CD8-positive, alpha-beta memory T cell (primary cell): ENCODE measurements at regions not wholly inside any gene's neighbourhood (a gene's known extent, or its start where the extent isn't known, plus 50 kb on each side); places are given as distances from the start of the nearest gene placed in this dataset.
"Not testable (repeated sequence)": the region's sequence is repeated elsewhere in the genome, so short reads cannot be mapped to it uniquely, and the experiment has no call there.

Source experiments
- CTCF ChIA-PET: fragments of 350-600 bp; sonication (Branson Sonifier 250); formaldehyde crosslinking; loops from one replicate; lab custom pipeline; 2021; ENCODE audit warnings: antibody characterized with exemption; lab: Charles Lee
- POLR2A ChIA-PET: fragments of 350-600 bp; sonication (Branson Sonifier 250); formaldehyde crosslinking; loops from one replicate; lab custom pipeline; 2021; ENCODE audit warnings: antibody characterized with exemption; lab: Charles Lee
- DNase-seq, 5 donors: peaks; one replicate each; pipeline versions ENCODE4 v3.0.0 to v3.0.0-alpha.2; 2020 to 2022; ENCODE audit warnings: mixed read lengths in 1 of 5
- H3K27ac ChIP-seq: one replicate; pipeline ENCODE4 v1.7.0; 2013; ENCODE audit warnings: low read depth, mild to moderate bottlenecking, low read length, moderate library complexity
- H3K27me3 ChIP-seq: 2 replicates; pipeline ENCODE4 v1.7.0; 2013; ENCODE audit warnings: low read length, mild to moderate bottlenecking; ENCODE audit not compliant: insufficient read depth, poor library complexity, severe bottlenecking
- H3K36me3 ChIP-seq: 2 replicates; pipeline ENCODE4 v1.7.0; 2013; ENCODE audit warnings: mild to moderate bottlenecking, low read length, moderate library complexity; ENCODE audit not compliant: insufficient read depth
- H3K4me1 ChIP-seq: 2 replicates; pipeline ENCODE4 v1.7.0; 2013; ENCODE audit warnings: mild to moderate bottlenecking, low read length, moderate library complexity; ENCODE audit not compliant: insufficient read depth
- H3K4me3 ChIP-seq: 2 replicates; pipeline ENCODE4 v1.7.0; 2013; ENCODE audit warnings: mild to moderate bottlenecking, low read length
- H3K9me3 ChIP-seq: 2 replicates; pipeline ENCODE4 v1.7.0; 2013; ENCODE audit warnings: mild to moderate bottlenecking, low read length
- H3K27ac Mint-ChIP-seq, 8 donors: one replicate each; pipeline ENCODE4 v1.8.0; 2020 to 2021; ENCODE audit warnings: mixed read lengths in 8 of 8, mild to moderate bottlenecking in 6 of 8, inconsistent platforms in 3 of 8, moderate library complexity in 3 of 8
- H3K27me3 Mint-ChIP-seq, 2 donors: one replicate each; pipeline ENCODE4 v1.8.0; 2020 to 2021; ENCODE audit warnings: mixed read lengths in 2 of 2, mild to moderate bottlenecking in 1 of 2, moderate library complexity in 1 of 2
- H3K36me3 Mint-ChIP-seq, 3 donors: one replicate each; pipeline ENCODE4 v1.8.0; 2020 to 2021; ENCODE audit warnings: mixed read lengths in 3 of 3, inconsistent platforms in 1 of 3, mild to moderate bottlenecking in 1 of 3
- H3K4me1 Mint-ChIP-seq, 3 donors: one replicate each; pipeline ENCODE4 v1.8.0; 2020 to 2021; ENCODE audit warnings: mixed read lengths in 3 of 3, inconsistent platforms in 1 of 3, mild to moderate bottlenecking in 1 of 3
- H3K4me3 Mint-ChIP-seq, 7 donors: one replicate each; pipeline ENCODE4 v1.8.0; 2020 to 2021; ENCODE audit warnings: mixed read lengths in 7 of 7, mild to moderate bottlenecking in 6 of 7, moderate library complexity in 4 of 7, inconsistent platforms in 2 of 7
- H3K9me3 Mint-ChIP-seq, 5 donors: one replicate each; pipeline ENCODE4 v1.8.0; 2020 to 2022; ENCODE audit warnings: mixed read lengths in 5 of 5, mild to moderate bottlenecking in 3 of 5, moderate library complexity in 2 of 5, inconsistent platforms in 1 of 5

DNA sequence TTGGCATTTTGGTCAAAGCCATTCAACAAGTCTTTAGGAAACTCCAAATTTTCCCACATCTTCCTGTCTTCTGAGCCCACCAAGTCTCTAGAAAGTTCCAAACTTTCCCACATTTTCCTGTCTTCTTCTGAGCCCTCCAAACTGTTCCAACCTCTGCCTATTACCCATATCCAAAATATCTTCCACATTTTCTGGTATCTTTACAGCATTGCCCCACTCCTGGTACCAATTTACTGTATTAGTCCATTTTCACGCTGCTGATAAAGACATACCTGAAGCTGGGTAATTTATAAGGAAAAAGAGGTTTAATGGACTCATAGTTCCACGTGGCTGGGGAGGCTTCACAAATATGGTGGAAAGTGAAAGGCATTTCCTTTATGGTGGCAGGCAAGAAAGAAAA, 56.1 kb upstream of the GABRA3 start:
- POLR2A ChIA-PET, H3K4me3 ChIP-seq, H3K4me3 Mint-ChIP-seq, H3K27me3 Mint-ChIP-seq, CTCF ChIA-PET, H3K4me1 Mint-ChIP-seq, H3K9me3 ChIP-seq, H3K27ac ChIP-seq, H3K27ac Mint-ChIP-seq, H3K9me3 Mint-ChIP-seq, H3K36me3 Mint-ChIP-seq, DNase-seq, H3K27me3 ChIP-seq, H3K4me1 ChIP-seq, H3K36me3 ChIP-seq: not testable (repeated sequence)

DNA sequence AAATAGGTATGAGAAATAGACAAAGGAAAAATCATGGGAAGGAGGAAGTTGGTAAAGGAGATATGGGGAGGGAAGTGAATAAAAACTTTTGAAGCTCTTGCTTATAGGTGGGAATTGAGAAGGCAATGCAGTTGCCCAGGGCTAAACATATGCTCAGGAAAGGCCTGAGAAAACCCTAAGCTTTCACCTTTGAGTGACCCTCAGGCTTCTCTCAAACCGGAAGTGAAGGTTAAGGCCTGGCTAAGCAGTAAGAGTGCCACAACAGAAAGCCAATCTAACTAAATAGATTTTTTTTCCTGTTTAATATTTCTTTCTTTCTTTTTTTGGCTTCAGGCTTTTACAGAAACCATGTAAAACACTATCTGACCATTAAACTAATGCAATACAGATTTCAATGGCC, 69.5 kb upstream of the GABRA3 start:
- no peaks in the 10 kb centered on the region for H3K27me3 ChIP-seq
- no peak overlapping the region for H3K4me3 ChIP-seq
- H3K27ac ChIP-seq: no peak overlapping the region
- H3K9me3 Mint-ChIP-seq: peaks cover 0 to 4% (median 0%) of the 10 kb centered on the region in 5 donors
- no peaks in the 10 kb centered on the region for H3K36me3 ChIP-seq
- no peaks in the 10 kb centered on the region for H3K4me1 Mint-ChIP-seq
- H3K4me3 Mint-ChIP-seq: no peak overlapping the region
- no peaks in the 10 kb centered on the region for H3K4me1 ChIP-seq
- H3K36me3 Mint-ChIP-seq: no peaks in the 10 kb centered on the region
- peak overlapping the region in 1 of 8 donors; percentile 66 for H3K27ac Mint-ChIP-seq
- DNase-seq: no peak
- H3K9me3 ChIP-seq: no peaks in the 10 kb centered on the region
- peaks cover 0 to 6% of the 10 kb centered on the region in 2 donors for H3K27me3 Mint-ChIP-seq
- CTCF ChIA-PET: no interaction called here
- POLR2A ChIA-PET: no interaction called here

DNA sequence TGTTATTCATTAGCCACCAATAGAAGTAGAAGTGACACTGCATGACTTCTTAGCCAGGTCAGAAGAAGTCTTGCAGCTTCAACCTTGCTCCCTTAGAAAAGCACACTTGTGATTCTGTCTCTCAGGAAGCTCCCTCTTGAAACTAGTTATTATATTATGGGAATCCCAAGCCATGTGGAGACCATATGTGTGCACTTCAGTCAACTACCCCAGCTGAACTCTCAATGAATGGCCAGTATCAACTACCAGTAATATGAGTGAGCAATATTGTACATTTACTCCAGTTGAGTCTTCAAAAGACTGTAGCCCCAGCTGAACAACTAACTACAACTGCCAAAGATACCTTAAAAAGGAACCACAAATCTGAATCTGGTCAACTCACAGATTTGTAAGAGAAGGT, 77.1 kb upstream of the GABRA3 start:
- Mint-ChIP-seq H3K9me3 (no peaks in the 10 kb centered on the region), H3K27me3 (peaks cover 0 to 1% of the 10 kb centered on the region in 2 donors), H3K27ac (no peak overlapping the region), H3K4me3 (no peak overlapping the region), H3K4me1 (no peaks in the 10 kb centered on the region), H3K36me3 (no peaks in the 10 kb centered on the region)
- Histone ChIP-seq H3K9me3 (no peaks in the 10 kb centered on the region), H3K27ac (no peak overlapping the region), H3K4me1 (no peaks in the 10 kb centered on the region), H3K36me3 (no peaks in the 10 kb centered on the region), H3K27me3 (no peaks in the 10 kb centered on the region), H3K4me3 (no peak overlapping the region)
- DNase-seq: no peak
- POLR2A ChIA-PET: no interaction called here
- CTCF ChIA-PET: no interaction called here

DNA sequence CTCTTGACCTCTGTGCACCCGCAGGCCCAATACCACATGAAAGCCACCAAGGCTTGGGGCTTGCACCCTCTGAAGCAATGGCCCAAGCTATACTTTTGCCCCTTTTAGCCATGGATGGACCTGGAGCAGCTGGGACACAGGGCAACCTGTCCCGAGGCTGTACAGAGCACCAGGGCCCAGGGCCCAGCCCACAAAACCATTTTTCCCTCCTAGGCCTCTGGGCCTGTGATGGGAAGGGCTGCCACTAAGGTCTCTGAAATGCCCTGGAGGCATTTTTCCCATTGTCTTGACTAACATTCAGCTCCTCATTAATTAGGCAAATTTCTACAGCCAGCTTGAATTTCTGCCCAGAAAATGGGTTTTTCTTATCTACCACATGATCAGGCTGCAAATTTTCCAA, 79.9 kb upstream of the GABRA3 start:
- Mint-ChIP-seq H3K27me3 (peaks cover 0 to 1% of the 10 kb centered on the region in 2 donors), H3K9me3 (no peaks in the 10 kb centered on the region), H3K4me3 (no peak overlapping the region), H3K36me3 (no peaks in the 10 kb centered on the region), H3K4me1 (no peaks in the 10 kb centered on the region), H3K27ac (no peak overlapping the region)
- DNase-seq: no peak
- no peaks in the 10 kb centered on the region for H3K9me3 ChIP-seq
- H3K27me3 ChIP-seq: no peaks in the 10 kb centered on the region
- H3K4me1 ChIP-seq: no peaks in the 10 kb centered on the region
- no peak overlapping the region for H3K4me3 ChIP-seq
- POLR2A ChIA-PET: no interaction called here
- CTCF ChIA-PET: no interaction called here
- H3K36me3 ChIP-seq: no peaks in the 10 kb centered on the region
- no peak overlapping the region for H3K27ac ChIP-seq

DNA sequence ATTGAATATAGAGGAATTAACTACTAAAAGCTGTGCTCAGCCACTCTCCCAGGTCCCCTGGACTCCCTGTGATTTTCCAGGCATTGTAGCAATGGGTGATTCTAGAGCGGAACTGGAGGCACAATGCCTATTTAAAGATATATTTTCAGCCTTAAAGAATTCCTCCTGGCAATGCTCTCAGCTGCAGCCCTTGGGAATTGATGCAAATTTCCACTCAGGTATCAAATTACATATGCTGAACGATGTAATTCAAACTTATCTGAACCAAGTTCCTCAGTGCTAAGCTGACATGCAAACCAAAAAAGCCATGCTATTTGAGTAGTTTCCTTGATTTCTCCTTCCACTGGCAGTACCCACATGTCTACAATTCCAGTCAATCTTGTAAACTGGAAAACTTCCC, 86.3 kb upstream of the GABRA3 start:
- H3K36me3 ChIP-seq: no peaks in the 10 kb centered on the region
- ChIA-PET CTCF (no interaction called here), POLR2A (no interaction called here)
- no peaks in the 10 kb centered on the region for H3K36me3 Mint-ChIP-seq
- no peaks in the 10 kb centered on the region for H3K4me1 Mint-ChIP-seq
- H3K27ac Mint-ChIP-seq: no peak overlapping the region
- H3K9me3 ChIP-seq: no peaks in the 10 kb centered on the region
- DNase-seq: no peak
- no peak overlapping the region for H3K27ac ChIP-seq
- no peak overlapping the region for H3K4me3 Mint-ChIP-seq
- H3K27me3 ChIP-seq: no peaks in the 10 kb centered on the region
- H3K4me3 ChIP-seq: no peak overlapping the region
- H3K9me3 Mint-ChIP-seq: no peaks in the 10 kb centered on the region
- peaks cover 0 to 5% of the 10 kb centered on the region in 2 donors for H3K27me3 Mint-ChIP-seq
- H3K4me1 ChIP-seq: no peaks in the 10 kb centered on the region

DNA sequence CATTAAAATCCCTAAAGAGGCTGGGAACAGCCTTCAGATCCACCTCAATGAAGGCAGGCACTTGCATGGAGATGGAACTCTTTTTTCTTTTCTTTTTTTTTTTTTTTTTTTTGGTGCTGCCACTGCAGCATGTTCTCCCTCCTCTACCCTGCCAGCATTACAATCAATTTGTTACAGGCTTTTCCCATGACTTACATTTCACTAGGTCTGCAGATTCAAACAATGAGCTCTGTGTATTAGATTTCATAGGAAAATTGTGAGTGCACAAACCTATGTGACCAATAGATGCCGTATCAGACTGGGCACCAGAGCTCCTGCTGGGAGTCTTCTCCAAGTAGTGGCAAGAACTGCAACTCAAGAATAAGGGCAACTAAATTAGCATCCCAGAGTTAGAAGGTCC, 63.8 kb upstream of the GABRQ start:
- H3K4me1 Mint-ChIP-seq: no peaks in the 10 kb centered on the region
- no peaks in the 10 kb centered on the region for H3K4me1 ChIP-seq
- peaks cover 0 to 5% of the 10 kb centered on the region in 2 donors for H3K27me3 Mint-ChIP-seq
- H3K27ac ChIP-seq: no peak overlapping the region
- CTCF ChIA-PET: no interaction called here
- no peaks in the 10 kb centered on the region for H3K9me3 Mint-ChIP-seq
- H3K36me3 ChIP-seq: no peaks in the 10 kb centered on the region
- POLR2A ChIA-PET: no interaction called here
- no peak overlapping the region for H3K4me3 ChIP-seq
- DNase-seq: no peak
- H3K9me3 ChIP-seq: no peaks in the 10 kb centered on the region
- H3K4me3 Mint-ChIP-seq: no peak overlapping the region
- no peaks in the 10 kb centered on the region for H3K27me3 ChIP-seq
- no peak overlapping the region for H3K27ac Mint-ChIP-seq
- no peaks in the 10 kb centered on the region for H3K36me3 Mint-ChIP-seq

DNA sequence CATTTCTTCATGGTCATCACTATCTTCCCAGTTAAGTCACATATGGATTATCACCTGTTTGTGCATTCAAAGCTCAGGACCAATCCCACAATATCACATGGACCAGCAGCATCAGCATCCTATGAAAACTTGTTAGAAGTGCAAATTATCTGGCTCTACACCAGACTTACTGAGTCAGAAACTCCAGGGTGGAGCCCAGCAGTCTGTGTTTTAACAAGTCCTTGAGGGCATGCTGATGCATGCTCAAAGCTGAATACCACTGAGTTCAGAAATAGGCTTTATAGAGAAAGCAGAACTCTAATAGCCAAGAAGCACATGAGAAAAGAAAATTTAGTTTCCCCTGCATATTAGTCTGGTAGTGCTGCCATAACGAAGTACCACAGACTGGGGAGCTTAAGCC, 62.4 kb upstream of the GABRQ start:
- H3K4me3 ChIP-seq: no peak overlapping the region
- CTCF ChIA-PET: no interaction called here
- peaks cover 0 to 4% of the 10 kb centered on the region in 2 donors for H3K27me3 Mint-ChIP-seq
- H3K36me3 ChIP-seq: no peaks in the 10 kb centered on the region
- no peaks in the 10 kb centered on the region for H3K4me1 Mint-ChIP-seq
- H3K36me3 Mint-ChIP-seq: no peaks in the 10 kb centered on the region
- H3K4me3 Mint-ChIP-seq: no peak overlapping the region
- H3K9me3 Mint-ChIP-seq: no peaks in the 10 kb centered on the region
- no peak overlapping the region for H3K27ac Mint-ChIP-seq
- no peaks in the 10 kb centered on the region for H3K9me3 ChIP-seq
- no peaks in the 10 kb centered on the region for H3K27me3 ChIP-seq
- no peaks in the 10 kb centered on the region for H3K4me1 ChIP-seq
- POLR2A ChIA-PET: no interaction called here
- DNase-seq: no peak
- no peak overlapping the region for H3K27ac ChIP-seq

DNA sequence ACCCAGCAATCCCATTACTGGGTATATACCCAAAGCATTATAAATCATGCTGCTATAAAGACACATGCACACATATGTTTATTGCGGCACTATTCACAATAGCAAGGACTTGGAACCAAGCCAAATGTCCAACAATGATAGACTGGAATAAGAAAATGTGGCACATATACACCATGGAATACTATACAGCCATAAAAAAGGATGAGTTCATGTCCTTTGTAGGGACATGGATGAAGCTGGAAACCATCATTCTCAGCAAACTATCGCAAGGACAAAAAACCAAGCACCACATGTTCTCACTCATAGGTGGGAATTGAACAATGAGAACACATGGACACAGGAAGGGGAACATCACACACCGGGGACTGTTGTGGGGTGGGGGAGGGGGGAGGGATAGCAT, 50.2 kb upstream of the GABRQ start:
- H3K4me1 Mint-ChIP-seq, H3K36me3 ChIP-seq, H3K27ac ChIP-seq, H3K4me3 Mint-ChIP-seq, H3K27me3 Mint-ChIP-seq, H3K36me3 Mint-ChIP-seq, CTCF ChIA-PET, H3K4me3 ChIP-seq, H3K9me3 Mint-ChIP-seq, H3K9me3 ChIP-seq, POLR2A ChIA-PET, H3K4me1 ChIP-seq, DNase-seq, H3K27ac Mint-ChIP-seq, H3K27me3 ChIP-seq: not testable (repeated sequence)
